Calu3 (cell line): ENCODE measurements at regions not wholly inside any gene's neighbourhood (a gene's known extent, or its start where the extent isn't known, plus 50 kb on each side); places are given as distances from the start of the nearest gene placed in this dataset.
"Not testable (repeated sequence)": the region's sequence is repeated elsewhere in the genome, so short reads cannot be mapped to it uniquely, and the experiment has no call there.

Experiments
- BruUV-seq: library from RNA; stranded (reverse); fragments of 400-500 nt; replicated peaks from 2 replicates; lab custom pipeline; 2021; lab: Mats Ljungman, UMichigan
- CTCF ChIA-PET: fragments of 300-600 bp; sonication (Branson Sonifier 250); formaldehyde crosslinking; loops from one replicate; lab custom pipeline; 2022; ENCODE audit warnings: antibody characterized with exemption; lab: Charles Lee
- DNase-seq: peaks from one replicate; pipeline ENCODE4 v3.0.0; 2022
- H3K27ac Mint-ChIP-seq: one replicate; pipeline ENCODE4 v1.8.0; 2022; ENCODE audit warnings: mixed read lengths; ENCODE audit not compliant: unreplicated experiment
- H3K27me3 Mint-ChIP-seq: one replicate; pipeline ENCODE4 v1.8.0; 2022; ENCODE audit warnings: mixed read lengths; ENCODE audit not compliant: unreplicated experiment
- H3K36me3 Mint-ChIP-seq: one replicate; pipeline ENCODE4 v1.8.0; 2022; ENCODE audit warnings: mild to moderate bottlenecking, moderate library complexity, mixed read lengths; ENCODE audit not compliant: insufficient read depth, unreplicated experiment
- H3K4me1 Mint-ChIP-seq: one replicate; pipeline ENCODE4 v1.8.0; 2022; ENCODE audit warnings: mild to moderate bottlenecking, low read depth, mixed read lengths; ENCODE audit not compliant: unreplicated experiment
- H3K4me3 Mint-ChIP-seq: one replicate; pipeline ENCODE4 v1.8.0; 2022; ENCODE audit warnings: mild to moderate bottlenecking, low read depth, moderate library complexity, mixed read lengths; ENCODE audit not compliant: unreplicated experiment
- H3K9me3 Mint-ChIP-seq: one replicate; pipeline ENCODE4 v1.8.0; 2022; ENCODE audit warnings: low read depth, mixed read lengths; ENCODE audit not compliant: unreplicated experiment
- CTCF ChIP-seq: fragments of 200-600 bp; IDR thresholded peaks from one replicate; pipeline ENCODE4 v1.8.0; 2022; ENCODE audit warnings: antibody characterized with exemption; ENCODE audit not compliant: unreplicated experiment
- intact Hi-C: fragments of 100-400 bp; cut with micrococcal nuclease; formaldehyde crosslinking; loops from one replicate; pipeline ENCODE4 v1.10.0; 2022; ENCODE audit not compliant: unreplicated experiment

- H3K27ac Mint-ChIP-seq = no peak overlapping the region
- no peaks in the 10 kb centered on the region for H3K27me3 Mint-ChIP-seq
- CTCF ChIA-PET = no interaction called here
- H3K36me3 Mint-ChIP-seq = no peaks in the 10 kb centered on the region
- H3K9me3 Mint-ChIP-seq = peaks cover 12% of the 10 kb centered on the region
- BruUV-seq = no TSS peak
- H3K4me1 Mint-ChIP-seq = no peaks in the 10 kb centered on the region
- DNase-seq = no peak
- intact Hi-C loops = no loop called here
- TF ChIP-seq CTCF = no peak
- H3K4me3 Mint-ChIP-seq = no peak overlapping the region
These were observed 64.9 kb upstream of the OR14J1 start for GRCh38 chr6:29236634-29237033.

GRCh38 chr6:29243044-29243443, 58.5 kb upstream of the OR14J1 start:
- DNase-seq, H3K4me1 Mint-ChIP-seq, BruUV-seq, intact Hi-C loops, H3K36me3 Mint-ChIP-seq, H3K4me3 Mint-ChIP-seq, H3K27ac Mint-ChIP-seq, CTCF ChIA-PET: not testable (repeated sequence)
- Mint-ChIP-seq H3K27me3 (peaks cover 22% of the 10 kb centered on the region), H3K9me3 (peaks cover 25% of the 10 kb centered on the region)
